Pons (tissue), 1 donor: ENCODE measurements at regions not wholly inside any gene's neighbourhood (a gene's known extent, or its start where the extent isn't known, plus 50 kb on each side); places are given as distances from the start of the nearest gene placed in this dataset.
"Not testable (repeated sequence)": the region's sequence is repeated elsewhere in the genome, so short reads cannot be mapped to it uniquely, and the experiment has no call there.

Experiments
- DNase-seq: peaks from one replicate; pipeline ENCODE4 v3.0.0-alpha.2; 2016; ENCODE audit warnings: low spot score

GRCh38 chr20:12458241-12458640 lies 540.5 kb downstream of the BTBD3 start:
- no peak for DNase-seq

- no peak for DNase-seq
These were observed 544.7 kb upstream of the SPTLC3 start for GRCh38 chr20:12464036-12464435.

- DNase-seq, result no peak
These were observed 541.9 kb upstream of the SPTLC3 start for GRCh38 chr20:12466915-12467314.

GRCh38 chr20:12467758-12468157 lies 541.0 kb upstream of the SPTLC3 start:
- DNase-seq, result no peak

- DNase-seq, result no peak
These were observed 526.1 kb upstream of the SPTLC3 start for GRCh38 chr20:12482661-12483060.

- no peak for DNase-seq
These were observed 506.3 kb upstream of the SPTLC3 start for GRCh38 chr20:12502443-12502842.

- no peak for DNase-seq
These were observed 504.0 kb upstream of the SPTLC3 start for GRCh38 chr20:12504779-12505178.

GRCh38 chr20:12511499-12511898 lies 497.3 kb upstream of the SPTLC3 start:
- DNase-seq, result no peak

- no peak for DNase-seq
These were observed 496.0 kb upstream of the SPTLC3 start for GRCh38 chr20:12512755-12513154.

GRCh38 chr20:12528104-12528503 lies 480.7 kb upstream of the SPTLC3 start:
- DNase-seq, result no peak

GRCh38 chr20:12528591-12529041 lies 480.2 kb upstream of the SPTLC3 start:
- no peak for DNase-seq

- DNase-seq, result no peak
These were observed 477.1 kb upstream of the SPTLC3 start for GRCh38 chr20:12531626-12532025.

- no peak for DNase-seq
These were observed 473.5 kb upstream of the SPTLC3 start for GRCh38 chr20:12535316-12535715.

- DNase-seq, result no peak
These were observed 473.0 kb upstream of the SPTLC3 start for GRCh38 chr20:12535770-12536169.

GRCh38 chr20:12554426-12554825 lies 454.3 kb upstream of the SPTLC3 start:
- no peak for DNase-seq

GRCh38 chr20:12555369-12555768 lies 453.4 kb upstream of the SPTLC3 start:
- DNase-seq, result no peak

- DNase-seq, result not testable (repeated sequence)
These were observed 452.9 kb upstream of the SPTLC3 start for GRCh38 chr20:12555849-12556248.

- no peak for DNase-seq
These were observed 451.5 kb upstream of the SPTLC3 start for GRCh38 chr20:12557224-12557623.

GRCh38 chr20:12564979-12565378 lies 443.8 kb upstream of the SPTLC3 start:
- no peak for DNase-seq

GRCh38 chr20:12566596-12566995 lies 442.2 kb upstream of the SPTLC3 start:
- DNase-seq, result no peak

GRCh38 chr20:12570371-12570770 lies 438.4 kb upstream of the SPTLC3 start:
- peak; percentile 17 for DNase-seq

- DNase-seq, result no peak
These were observed 435.3 kb upstream of the SPTLC3 start for GRCh38 chr20:12573442-12573841.

- DNase-seq, result peak; percentile 72
These were observed 433.2 kb upstream of the SPTLC3 start for GRCh38 chr20:12575352-12576095.

GRCh38 chr20:12577213-12577612 lies 431.6 kb upstream of the SPTLC3 start:
- DNase-seq, result no peak
